ENCODE measurements at regions not wholly inside any gene's neighbourhood (a gene's known extent, or its start where the extent isn't known, plus 50 kb on each side); places are given as distances from the start of the nearest gene placed in this dataset.

GRCh38 chr6:91634791-91635190, 1047.9 kb upstream of the MAP3K7 start:
- TF ChIP-seq SMC3 (conservative IDR thresholded peaks at IDR 0.05; ENCODE audit: poor library complexity) (no peak), CTCF (IDR thresholded peaks at IDR 0.05; ENCODE audit: poor library complexity, severe bottlenecking) (no peak)
